Effector memory CD8-positive, alpha-beta T cell (primary cell): ENCODE measurements at regions not wholly inside any gene's neighbourhood (a gene's known extent, or its start where the extent isn't known, plus 50 kb on each side); places are given as distances from the start of the nearest gene placed in this dataset.
"Not testable (repeated sequence)": the region's sequence is repeated elsewhere in the genome, so short reads cannot be mapped to it uniquely, and the experiment has no call there.

Source experiments
- ATAC-seq: fragments of 150-1000 bp; cut with Tn5 transposase; replicated peaks from 2 replicates; pipeline ENCODE4 v1.10.0; 2021; ENCODE audit warnings: mild to moderate bottlenecking, moderate library complexity
- DNase-seq, 3 experiments: peaks; one replicate each; pipeline ENCODE4 v3.0.0; 2021
- H3K27ac Mint-ChIP-seq, 2 donors: one replicate each; pipeline ENCODE4 v1.8.0; 2022; ENCODE audit warnings: mild to moderate bottlenecking in 2 of 2, mixed read lengths in 2 of 2, moderate library complexity in 2 of 2
- H3K27me3 Mint-ChIP-seq, 2 donors: one replicate each; pipeline ENCODE4 v1.8.0; 2022; ENCODE audit warnings: mixed read lengths in 2 of 2
- H3K36me3 Mint-ChIP-seq: one replicate; pipeline ENCODE4 v1.8.0; 2022; ENCODE audit warnings: mild to moderate bottlenecking, moderate library complexity, mixed read lengths; ENCODE audit not compliant: insufficient read depth
- H3K4me1 Mint-ChIP-seq, 2 donors: one replicate each; pipeline ENCODE4 v1.8.0; 2022; ENCODE audit warnings: low read depth in 2 of 2, mixed read lengths in 2 of 2
- H3K4me3 Mint-ChIP-seq, 2 donors: one replicate each; pipeline ENCODE4 v1.8.0; 2022; ENCODE audit warnings: mild to moderate bottlenecking in 2 of 2, mixed read lengths in 2 of 2, moderate library complexity in 2 of 2
- H3K9me3 Mint-ChIP-seq, 2 donors: one replicate each; pipeline ENCODE4 v1.8.0; 2022; ENCODE audit warnings: mixed read lengths in 2 of 2

DNA sequence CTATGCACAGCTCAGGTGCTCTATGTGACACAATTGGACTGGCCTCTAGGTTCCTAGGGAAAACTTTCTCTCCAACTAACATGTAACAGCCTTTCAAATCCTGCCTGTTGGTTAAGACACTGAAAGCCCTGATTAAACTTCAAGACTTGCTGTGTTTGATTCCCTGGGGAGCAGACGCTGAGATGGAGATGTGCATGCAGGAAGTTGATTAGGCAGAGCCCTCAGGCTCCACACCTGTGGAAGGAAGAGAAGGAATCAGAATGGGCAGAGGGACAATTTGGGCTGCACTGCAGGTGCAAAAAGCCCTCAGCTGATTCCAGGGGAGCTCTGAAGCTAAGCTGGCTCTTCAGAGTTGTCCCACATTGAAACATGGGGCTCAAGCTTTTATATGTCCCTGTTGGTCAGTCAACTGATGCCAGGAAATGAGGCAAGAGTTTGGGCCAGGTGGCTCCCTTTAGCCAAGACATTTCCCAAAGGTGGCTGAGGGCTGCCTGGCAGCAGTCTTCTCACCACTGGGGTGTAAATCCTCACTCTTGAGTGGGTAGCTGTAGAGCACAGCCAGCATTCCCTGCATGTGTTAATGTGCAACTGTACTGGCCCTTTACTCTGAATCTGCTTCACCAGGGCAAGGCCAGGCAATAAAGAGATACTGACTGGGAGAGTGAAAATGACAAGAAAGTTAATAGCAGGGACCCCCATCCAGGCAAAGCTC is 199.5 kb upstream of the DDX18 start:
- Mint-ChIP-seq H3K36me3 (no peaks in the 10 kb centered on the region), H3K4me3 (no peak overlapping the region), H3K9me3 (peaks cover 5 to 17% of the 10 kb centered on the region in 2 donors), H3K4me1 (no peaks in the 10 kb centered on the region), H3K27me3 (no peaks in the 10 kb centered on the region), H3K27ac (no peak overlapping the region)
- ATAC-seq (no peak), DNase-seq (no peak)

DNA sequence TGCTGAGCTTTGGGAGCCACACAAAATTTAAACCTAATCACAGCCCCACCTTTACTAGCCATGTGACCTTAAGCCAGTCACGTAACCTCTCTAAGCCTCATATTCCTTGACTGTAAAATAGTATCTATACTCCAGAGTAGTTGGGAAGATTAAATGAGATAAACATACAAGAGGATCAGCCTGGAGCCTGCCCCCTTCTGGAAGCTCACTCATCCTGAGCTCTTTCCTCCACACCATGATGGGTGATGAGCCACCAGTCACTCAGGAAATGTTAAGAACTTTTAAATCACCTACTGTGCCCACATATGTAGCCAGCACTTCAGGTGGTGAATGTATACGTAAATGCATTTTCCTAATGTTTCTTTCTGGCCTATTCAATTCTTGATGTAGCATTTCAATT is 195.9 kb upstream of the DDX18 start:
- Mint-ChIP-seq H3K4me3 (no peak overlapping the region), H3K27me3 (no peaks in the 10 kb centered on the region), H3K36me3 (no peaks in the 10 kb centered on the region), H3K9me3 (peaks cover 3 to 14% of the 10 kb centered on the region in 2 donors), H3K27ac (no peak overlapping the region), H3K4me1 (no peaks in the 10 kb centered on the region)
- DNase-seq = no peak
- ATAC-seq = no peak

DNA sequence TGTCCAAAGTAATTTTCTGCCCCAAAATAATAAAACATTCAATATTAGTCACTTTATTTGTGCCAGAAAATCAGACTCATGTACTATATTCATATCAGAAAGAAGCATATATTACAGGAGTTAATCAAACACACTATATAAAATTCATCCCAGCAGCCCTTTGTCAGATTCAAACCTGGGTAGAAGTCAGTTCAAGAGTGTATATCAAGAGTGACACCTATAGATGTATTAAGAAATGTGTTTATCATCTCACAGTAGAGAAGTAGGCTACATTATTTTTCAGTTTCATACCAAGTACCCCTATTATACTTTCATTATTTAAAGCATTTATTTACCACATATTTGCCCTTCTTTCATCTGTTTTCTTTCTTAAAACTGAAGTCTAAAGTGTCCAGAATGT is 193.2 kb upstream of the DDX18 start:
- Mint-ChIP-seq H3K4me3 (no peak overlapping the region), H3K4me1 (no peaks in the 10 kb centered on the region), H3K9me3 (peaks cover 2 to 7% of the 10 kb centered on the region in 2 donors), H3K27ac (no peak overlapping the region), H3K36me3 (no peaks in the 10 kb centered on the region), H3K27me3 (no peaks in the 10 kb centered on the region)
- DNase-seq = no peak
- no peak for ATAC-seq

DNA sequence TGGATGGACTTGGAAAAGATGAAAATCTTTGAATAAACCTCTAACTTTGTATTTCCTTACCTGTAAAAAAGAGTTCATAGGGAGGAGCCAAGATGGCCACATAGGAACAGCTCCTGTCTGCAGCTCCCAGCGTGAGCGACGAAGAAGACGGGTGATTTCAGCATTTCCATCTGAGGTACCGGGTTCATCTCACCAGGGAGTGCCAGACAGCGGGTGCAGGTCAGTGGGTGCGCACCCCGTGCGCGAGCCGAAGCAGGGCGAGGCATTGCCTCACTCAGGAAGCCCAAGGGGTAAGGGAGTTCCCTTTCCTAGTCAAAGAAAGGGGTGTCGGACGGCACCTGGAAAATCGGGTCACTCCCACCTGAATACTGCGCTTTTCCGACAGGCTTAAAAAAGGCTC is 191.3 kb upstream of the DDX18 start:
- ATAC-seq, H3K9me3 Mint-ChIP-seq, H3K27me3 Mint-ChIP-seq, H3K4me1 Mint-ChIP-seq, H3K4me3 Mint-ChIP-seq, H3K27ac Mint-ChIP-seq, H3K36me3 Mint-ChIP-seq, DNase-seq: not testable (repeated sequence)

DNA sequence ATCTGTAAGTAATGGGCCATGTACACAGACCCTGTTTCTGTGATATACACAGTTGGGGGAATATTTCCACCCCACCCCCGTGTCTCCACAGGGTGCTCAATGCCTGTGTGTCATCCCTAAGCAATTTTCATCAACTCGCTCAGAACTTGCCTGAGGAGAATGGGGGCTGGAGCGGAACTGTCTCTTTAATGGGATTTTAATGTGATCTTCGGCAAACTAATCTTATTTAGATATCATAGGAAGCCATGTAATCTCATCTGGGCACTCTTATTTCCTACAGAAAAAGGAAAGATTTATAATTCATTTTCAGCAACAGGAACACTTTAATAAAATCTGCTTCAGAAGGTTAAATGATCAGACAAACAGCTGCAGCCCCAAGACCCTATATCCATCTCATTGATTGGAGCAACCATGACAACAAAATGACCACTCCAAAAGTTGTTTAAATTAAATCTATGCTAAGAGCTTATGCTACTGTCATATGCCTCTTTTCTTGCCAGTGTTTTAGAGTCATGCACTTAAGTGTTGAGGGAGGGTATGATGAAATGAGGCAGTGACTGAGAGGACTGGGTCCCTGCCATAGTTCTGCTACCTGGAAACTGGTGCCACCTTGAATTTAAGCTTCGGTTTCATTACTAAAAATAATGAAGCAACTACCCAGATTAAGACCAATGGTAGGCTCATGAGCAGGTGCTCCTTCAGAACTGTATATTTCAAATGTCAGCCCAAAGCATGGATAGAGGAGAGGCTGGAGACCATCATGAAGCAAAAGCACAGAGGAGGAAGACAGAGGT is 183.1 kb upstream of the DDX18 start:
- ATAC-seq (no peak), DNase-seq (no peak)
- Mint-ChIP-seq H3K36me3 (no peaks in the 10 kb centered on the region), H3K4me1 (no peaks in the 10 kb centered on the region), H3K27ac (no peak overlapping the region), H3K27me3 (no peaks in the 10 kb centered on the region), H3K9me3 (peaks cover 4 to 10% of the 10 kb centered on the region in 2 donors), H3K4me3 (no peak overlapping the region)

DNA sequence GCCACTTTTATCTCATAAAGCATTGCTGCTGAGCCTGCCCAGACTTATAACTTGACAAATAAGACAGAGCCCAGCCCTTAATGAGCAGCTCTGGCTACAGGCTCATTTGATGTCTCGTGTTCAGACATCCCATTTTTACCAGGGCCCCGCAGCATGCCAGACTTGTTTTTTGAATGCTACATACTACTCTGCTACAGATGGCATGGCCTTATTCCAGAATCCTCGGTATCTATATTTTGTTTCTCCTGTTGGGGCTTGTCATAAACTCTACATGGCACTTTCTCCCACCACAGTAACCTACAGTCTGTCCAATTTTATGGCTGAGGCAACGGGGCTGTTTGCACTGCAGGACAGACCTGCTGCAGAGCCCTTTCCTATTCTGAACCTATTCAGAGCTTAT is 179.0 kb upstream of the DDX18 start:
- Mint-ChIP-seq H3K4me1 (no peaks in the 10 kb centered on the region), H3K4me3 (no peak overlapping the region), H3K27ac (no peak overlapping the region), H3K36me3 (no peaks in the 10 kb centered on the region), H3K27me3 (no peaks in the 10 kb centered on the region), H3K9me3 (peaks cover 1 to 32% of the 10 kb centered on the region in 2 donors)
- DNase-seq (no peak), ATAC-seq (no peak)

DNA sequence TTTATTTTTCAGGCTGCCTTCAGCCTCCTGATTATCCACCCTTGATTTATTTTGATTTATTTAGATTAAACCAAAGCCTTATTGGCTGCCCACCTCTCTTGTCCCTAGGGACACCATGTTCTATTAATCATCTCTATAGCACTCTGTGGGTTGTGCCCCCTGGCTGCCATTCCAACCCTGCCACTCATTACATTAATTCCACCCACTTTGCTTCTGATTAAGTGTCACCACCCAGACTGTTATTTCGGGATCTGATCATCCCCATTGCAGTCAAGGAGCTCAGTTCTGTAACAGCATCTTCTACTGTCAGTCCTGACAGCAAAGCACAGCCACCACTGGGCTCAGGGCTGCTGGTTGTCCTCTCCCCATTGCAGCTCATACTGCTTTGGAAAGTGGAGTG is 175.1 kb upstream of the DDX18 start:
- no peaks in the 10 kb centered on the region for H3K27me3 Mint-ChIP-seq
- H3K4me3 Mint-ChIP-seq = no peak overlapping the region
- H3K9me3 Mint-ChIP-seq = peaks cover 2 to 22% of the 10 kb centered on the region in 2 donors
- no peak overlapping the region for H3K27ac Mint-ChIP-seq
- ATAC-seq (no peak), DNase-seq (no peak)
- no peaks in the 10 kb centered on the region for H3K36me3 Mint-ChIP-seq
- no peaks in the 10 kb centered on the region for H3K4me1 Mint-ChIP-seq

DNA sequence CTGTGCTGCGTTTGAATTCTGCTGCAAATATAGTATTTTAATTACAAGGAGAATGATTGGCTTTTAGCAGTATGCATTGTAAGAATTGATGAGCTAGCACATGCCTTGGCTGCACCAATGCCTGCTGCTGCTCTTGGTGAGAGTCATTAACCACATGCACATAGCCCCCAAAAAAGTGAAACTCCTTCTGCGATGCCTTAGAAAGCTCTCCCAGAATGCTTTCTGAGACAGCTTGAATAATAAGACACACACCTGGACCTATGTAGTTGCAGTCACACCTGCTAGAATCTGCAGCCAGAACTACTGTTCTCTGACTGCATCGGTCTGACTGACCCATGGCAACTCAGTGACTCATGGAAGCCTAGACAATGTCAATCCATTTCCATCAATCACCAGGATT is 170.1 kb upstream of the DDX18 start:
- H3K36me3 Mint-ChIP-seq = no peaks in the 10 kb centered on the region
- no peak overlapping the region for H3K27ac Mint-ChIP-seq
- H3K4me3 Mint-ChIP-seq = no peak overlapping the region
- no peak for ATAC-seq
- DNase-seq = no peak
- no peaks in the 10 kb centered on the region for H3K4me1 Mint-ChIP-seq
- H3K27me3 Mint-ChIP-seq = no peaks in the 10 kb centered on the region
- H3K9me3 Mint-ChIP-seq = peaks cover 2 to 5% of the 10 kb centered on the region in 2 donors

DNA sequence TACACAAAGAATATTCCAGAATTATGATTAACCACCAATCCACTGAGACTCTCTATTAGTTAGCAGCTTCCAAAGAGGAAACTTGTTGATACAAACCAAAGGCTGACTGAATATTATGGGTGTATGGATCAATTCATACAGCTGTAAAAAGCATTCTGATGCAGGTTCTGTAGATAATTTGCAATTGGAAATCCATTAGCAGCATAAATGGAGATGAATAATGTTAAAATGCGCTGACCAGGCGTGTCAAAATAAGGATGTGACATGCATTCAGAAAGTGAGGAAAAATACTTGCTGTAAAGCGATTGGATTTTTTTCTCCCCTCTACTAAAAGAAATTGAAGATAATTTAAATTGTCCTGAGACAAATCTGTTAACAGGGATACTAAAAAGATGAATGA is 169.0 kb upstream of the DDX18 start:
- no peaks in the 10 kb centered on the region for H3K36me3 Mint-ChIP-seq
- peaks cover 0 to 2% of the 10 kb centered on the region in 2 donors for H3K9me3 Mint-ChIP-seq
- no peak for DNase-seq
- H3K4me3 Mint-ChIP-seq = no peak overlapping the region
- H3K4me1 Mint-ChIP-seq = no peaks in the 10 kb centered on the region
- no peak overlapping the region for H3K27ac Mint-ChIP-seq
- no peak for ATAC-seq
- H3K27me3 Mint-ChIP-seq = no peaks in the 10 kb centered on the region

DNA sequence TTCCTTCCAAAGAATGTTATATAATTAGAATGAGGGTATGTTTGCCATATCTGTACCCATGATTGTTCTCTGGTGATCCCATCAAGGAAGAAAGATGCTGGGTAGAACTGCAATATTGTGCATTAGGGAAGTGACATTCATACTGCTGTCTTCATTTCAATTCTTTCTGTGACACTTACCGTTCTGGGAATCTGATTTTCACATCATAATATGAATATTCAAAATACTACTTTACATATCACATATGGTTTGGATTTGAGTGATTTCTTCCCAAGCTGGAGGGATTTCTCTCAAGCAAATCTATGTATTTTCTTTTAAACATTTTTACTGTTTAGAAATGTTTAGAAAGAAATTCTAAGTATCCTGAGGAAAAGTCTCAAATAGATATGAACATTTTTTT is 168.4 kb upstream of the DDX18 start:
- Mint-ChIP-seq H3K27me3 (no peaks in the 10 kb centered on the region), H3K4me3 (no peak overlapping the region), H3K27ac (no peak overlapping the region), H3K4me1 (no peaks in the 10 kb centered on the region), H3K9me3 (peaks cover 0 to 2% of the 10 kb centered on the region in 2 donors), H3K36me3 (no peaks in the 10 kb centered on the region)
- no peak for DNase-seq
- no peak for ATAC-seq

DNA sequence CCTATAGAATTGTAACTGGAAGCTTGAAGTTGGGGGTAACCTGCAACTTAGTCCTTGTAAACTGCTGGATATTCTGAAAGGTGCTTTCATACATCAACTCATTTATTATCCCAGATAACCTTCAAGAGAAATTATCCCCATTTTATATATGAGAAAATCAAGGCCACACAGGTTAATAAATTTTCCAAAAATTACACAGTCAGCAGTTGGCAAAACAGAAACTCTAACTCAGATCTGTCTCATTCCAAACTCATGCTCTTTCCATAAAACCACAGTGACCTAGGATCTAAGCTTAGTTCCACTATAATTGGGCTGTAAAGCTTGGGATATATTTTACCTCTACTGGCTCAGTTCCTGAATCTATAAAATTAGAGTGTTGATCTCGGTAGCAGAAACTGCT is 167.6 kb upstream of the DDX18 start:
- ATAC-seq = no peak
- H3K27me3 Mint-ChIP-seq = no peaks in the 10 kb centered on the region
- peaks cover 0 to 2% of the 10 kb centered on the region in 2 donors for H3K9me3 Mint-ChIP-seq
- no peaks in the 10 kb centered on the region for H3K4me1 Mint-ChIP-seq
- no peak overlapping the region for H3K27ac Mint-ChIP-seq
- no peaks in the 10 kb centered on the region for H3K36me3 Mint-ChIP-seq
- H3K4me3 Mint-ChIP-seq = no peak overlapping the region
- no peak for DNase-seq

DNA sequence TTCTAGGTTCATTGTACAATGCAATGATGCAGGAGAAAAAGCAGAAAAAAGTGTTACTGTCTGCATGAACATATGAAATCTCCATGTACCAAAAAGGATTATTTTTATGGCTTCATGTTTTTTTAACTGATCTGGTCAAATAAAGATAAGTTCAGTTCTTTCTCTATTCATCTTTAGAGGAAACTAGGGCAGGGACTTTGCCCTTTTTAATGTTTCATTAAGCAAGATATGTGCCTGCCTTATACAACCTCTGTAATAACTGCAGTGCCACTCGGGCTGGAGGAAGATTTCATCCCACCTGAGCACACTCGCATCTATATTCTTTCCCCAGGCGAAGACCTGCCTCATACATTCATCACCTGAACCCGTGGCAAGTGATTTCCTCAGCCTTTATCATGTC is 157.9 kb upstream of the DDX18 start:
- peaks cover 0 to 8% of the 10 kb centered on the region in 2 donors for H3K27me3 Mint-ChIP-seq
- H3K36me3 Mint-ChIP-seq = no peaks in the 10 kb centered on the region
- no peaks in the 10 kb centered on the region for H3K4me1 Mint-ChIP-seq
- DNase-seq (no peak), ATAC-seq (no peak)
- no peak overlapping the region for H3K4me3 Mint-ChIP-seq
- no peak overlapping the region for H3K27ac Mint-ChIP-seq
- peaks cover 0 to 1% of the 10 kb centered on the region in 2 donors for H3K9me3 Mint-ChIP-seq

DNA sequence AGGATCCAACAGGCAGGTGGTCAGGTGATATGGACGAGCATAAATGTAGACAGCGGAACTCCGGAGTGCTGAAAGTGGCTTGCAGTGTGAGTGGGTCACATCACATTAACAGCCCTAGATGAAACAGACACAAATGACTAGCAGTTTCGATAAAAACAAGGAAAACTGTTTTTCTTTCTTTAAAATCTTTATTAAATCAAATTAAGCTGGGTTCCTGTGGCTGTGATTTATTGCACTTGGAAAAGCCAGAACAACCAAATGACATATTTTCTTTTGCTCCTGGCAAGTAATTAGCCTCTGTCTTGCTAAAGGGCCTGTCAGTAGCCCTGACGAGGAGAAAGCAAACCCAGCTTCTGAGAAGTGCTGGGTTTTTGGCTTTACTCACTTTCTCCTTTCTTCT is 152.9 kb upstream of the DDX18 start:
- H3K4me1 Mint-ChIP-seq = no peaks in the 10 kb centered on the region
- no peaks in the 10 kb centered on the region for H3K36me3 Mint-ChIP-seq
- ATAC-seq (no peak), DNase-seq (no peak)
- no peaks in the 10 kb centered on the region for H3K9me3 Mint-ChIP-seq
- H3K27me3 Mint-ChIP-seq = peaks cover 0 to 8% of the 10 kb centered on the region in 2 donors
- H3K4me3 Mint-ChIP-seq = no peak overlapping the region
- no peak overlapping the region for H3K27ac Mint-ChIP-seq

DNA sequence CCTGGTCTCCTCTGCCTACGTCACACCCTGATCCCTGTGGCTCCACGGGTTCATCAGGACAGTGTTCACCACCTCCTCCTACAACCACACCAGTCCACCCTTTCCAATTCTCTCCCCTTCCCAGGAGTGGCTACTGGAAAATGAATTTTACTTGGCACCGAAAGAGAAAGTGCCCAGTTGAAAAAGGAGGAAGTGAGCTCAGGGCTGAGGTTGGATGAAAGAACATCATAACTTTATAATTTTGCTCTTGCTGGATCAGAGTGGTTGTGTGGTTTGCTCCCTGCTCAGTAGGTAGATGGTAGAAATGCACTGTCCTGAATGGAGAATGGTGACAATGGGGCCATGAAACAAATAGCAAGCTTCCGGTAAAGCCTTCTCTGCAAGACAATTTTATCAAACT is 140.3 kb upstream of the DDX18 start:
- no peaks in the 10 kb centered on the region for H3K9me3 Mint-ChIP-seq
- no peak for ATAC-seq

More for the DNA sequence above, 140.3 kb upstream of the DDX18 start:
- no peaks in the 10 kb centered on the region for H3K4me1 Mint-ChIP-seq
- no peak for DNase-seq
- no peaks in the 10 kb centered on the region for H3K36me3 Mint-ChIP-seq
- no peak overlapping the region for H3K4me3 Mint-ChIP-seq
- H3K27ac Mint-ChIP-seq = no peak overlapping the region
- H3K27me3 Mint-ChIP-seq = no peaks in the 10 kb centered on the region
